ENCODE measurements at regions not wholly inside any gene's neighbourhood (a gene's known extent, or its start where the extent isn't known, plus 50 kb on each side); places are given as distances from the start of the nearest gene placed in this dataset.

- TF ChIP-seq POLR2AphosphoS5 (IDR thresholded peaks at IDR 0.05; ENCODE audit: low read depth, low read length) (no peak), POLR2A (IDR thresholded peaks at IDR 0.05; ENCODE audit: low read depth, low read length) (no peak), TAF1 (IDR thresholded peaks at IDR 0.05; ENCODE audit: borderline replicate concordance, low read depth, low read length) (no peak)
Observed at GRCh38 chr2:15845294-15845693, 95.1 kb upstream of the MYCN start.

Measured in GM12892 (cell line).